LNCAP (cell line): ENCODE measurements at regions not wholly inside any gene's neighbourhood (a gene's known extent, or its start where the extent isn't known, plus 50 kb on each side); places are given as distances from the start of the nearest gene placed in this dataset.

ENCODE experiments used
- CTCF ChIP-seq: fragments of 450-650 bp; IDR thresholded peaks from 2 replicates; pipeline ENCODE4 v1.5.1; 2017; ENCODE audit warnings: mild to moderate bottlenecking

- TF ChIP-seq CTCF, result no peak
These were observed 111.7 kb downstream of the THBS2 start for GRCh38 chr6:169141671-169142537.

- TF ChIP-seq CTCF, result no peak
These were observed 112.6 kb downstream of the THBS2 start for GRCh38 chr6:169140986-169141495.

- TF ChIP-seq CTCF, result no peak
These were observed 114.3 kb downstream of the THBS2 start for GRCh38 chr6:169139179-169139971.

GRCh38 chr6:169132352-169132940, 121.2 kb downstream of the THBS2 start:
- TF ChIP-seq CTCF, result no peak

DNA sequence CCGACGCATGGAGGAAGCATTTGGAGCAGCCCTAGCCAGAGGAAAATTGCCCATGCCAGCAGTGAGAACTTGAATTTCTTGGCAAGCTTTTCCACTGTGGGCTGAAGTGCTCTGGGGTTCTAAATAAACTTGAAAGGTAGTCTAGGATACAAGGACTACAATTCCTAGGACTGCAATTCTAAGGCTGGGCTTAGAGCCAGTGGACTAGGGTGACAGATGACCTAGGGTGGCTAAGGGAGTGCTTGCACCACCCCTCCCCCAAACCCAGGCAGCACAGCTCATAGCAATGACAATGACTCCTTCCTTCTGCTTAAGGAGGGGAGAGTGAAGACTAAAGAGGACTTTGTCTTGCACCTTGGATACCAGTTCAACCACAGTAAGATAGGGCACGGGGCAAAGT, 122.3 kb downstream of the THBS2 start:
- no peak for TF ChIP-seq CTCF

DNA sequence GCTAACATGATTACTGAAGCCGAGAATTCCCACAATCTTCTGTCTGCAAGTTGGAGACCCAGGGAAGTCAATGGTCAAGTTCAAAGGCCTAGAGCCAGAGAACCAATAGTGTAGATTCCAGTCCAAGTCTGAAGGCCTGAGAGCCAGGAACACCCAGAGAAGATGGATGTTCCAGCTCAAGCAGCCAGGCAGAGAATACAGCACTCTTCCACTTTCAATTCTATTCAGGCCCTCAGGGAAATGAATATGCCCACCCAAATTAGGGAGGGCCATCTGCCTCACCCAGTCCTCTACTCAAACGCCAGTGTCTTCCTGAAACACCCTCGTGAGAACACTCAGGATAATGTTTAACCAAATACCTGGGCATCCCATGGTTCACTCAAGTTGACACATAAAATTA, 123.5 kb downstream of the THBS2 start:
- TF ChIP-seq CTCF, result no peak

DNA sequence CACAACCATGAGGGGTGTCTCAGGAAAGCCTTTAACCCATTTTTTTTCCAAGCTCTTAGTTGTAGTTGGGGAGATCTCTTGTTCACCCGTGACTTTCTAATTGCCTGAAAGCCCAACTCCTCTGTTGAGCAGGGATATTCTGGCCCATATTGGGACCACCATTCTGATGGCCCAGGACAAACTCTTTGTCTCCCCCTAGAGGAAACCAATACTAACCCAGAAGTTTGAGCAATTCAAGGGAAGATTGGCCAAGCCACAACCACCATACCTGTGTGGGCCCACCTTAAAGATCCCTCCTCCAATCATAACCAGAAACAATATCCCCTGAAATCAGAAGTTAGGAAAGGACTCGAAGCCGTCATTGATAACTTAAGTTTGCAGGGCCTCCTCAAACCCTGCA, 132.6 kb downstream of the THBS2 start:
- no peak; the same call in 1 of the 2 replicates for TF ChIP-seq CTCF
